CD14-positive monocyte (primary cell): ENCODE measurements at regions not wholly inside any gene's neighbourhood (a gene's known extent, or its start where the extent isn't known, plus 50 kb on each side); places are given as distances from the start of the nearest gene placed in this dataset.
"Not testable (repeated sequence)": the region's sequence is repeated elsewhere in the genome, so short reads cannot be mapped to it uniquely, and the experiment has no call there.

ENCODE experiments used
- DNase-seq, 3 donors: peaks; one replicate each; pipeline ENCODE4 v3.0.0-alpha.2; 2011 to 2022
- H2AFZ ChIP-seq: 2 replicates; pipeline ENCODE4 v1.6.0; 2012; ENCODE audit warnings: mild to moderate bottlenecking, low read depth, low read length, inconsistent platforms; ENCODE audit not compliant: insufficient read depth, poor library complexity, severe bottlenecking
- H3K27ac ChIP-seq, 2 donors: 1 replicate in 1 of 2; 2 replicates in 1 of 2; pipeline ENCODE4 v1.5.1; 2012 to 2013; ENCODE audit warnings: low read length in 2 of 2, control low read depth in 1 of 2, inconsistent platforms in 1 of 2, low read depth in 1 of 2, mild to moderate bottlenecking in 1 of 2
- H3K27me3 ChIP-seq, 2 donors: one replicate each; pipeline versions ENCODE4 v1.6.0 to v1.6.1; 2011 to 2013; ENCODE audit warnings: low read length in 2 of 2; ENCODE audit not compliant: control insufficient read depth in 2 of 2, insufficient read depth in 2 of 2
- H3K36me3 ChIP-seq, 2 donors: replicated peaks in 1 of 2; 1 replicate in 1 of 2; 2 replicates in 1 of 2; pipeline versions ENCODE4 v1.5.1 to v1.6.1; 2012 to 2013; ENCODE audit warnings: low read length in 2 of 2, control low read depth in 1 of 2, inconsistent platforms in 1 of 2, mild to moderate bottlenecking in 1 of 2; ENCODE audit not compliant: insufficient read depth in 2 of 2, control insufficient read depth in 1 of 2
- H3K4me1 ChIP-seq, 2 donors: 1 replicate in 1 of 2; 2 replicates in 1 of 2; pipeline versions ENCODE4 v1.5.1 to v1.6.1; 2012 to 2013; ENCODE audit warnings: low read length in 2 of 2, control low read depth in 1 of 2, inconsistent platforms in 1 of 2, mild to moderate bottlenecking in 1 of 2, moderate library complexity in 1 of 2; ENCODE audit not compliant: insufficient read depth in 2 of 2, control insufficient read depth in 1 of 2
- H3K4me2 ChIP-seq: replicated peaks from 2 replicates; pipeline ENCODE3; 2012; ENCODE audit warnings: low read length, moderate library complexity, mild to moderate bottlenecking; ENCODE audit not compliant: poor library complexity, severe bottlenecking; ENCODE audit errors: extremely low read depth
- H3K4me3 ChIP-seq, 3 experiments: fragments of 200-600 bp in 1 of 3; sonication (generic) in 1 of 3; replicated peaks in 1 of 3; 1 replicate in 2 of 3; 2 replicates in 1 of 3; pipeline ENCODE4 v1.5.1; 2011 to 2013; ENCODE audit warnings: low read length in 3 of 3, mild to moderate bottlenecking in 3 of 3, control low read depth in 2 of 3, low read depth in 2 of 3, inconsistent platforms in 1 of 3, moderate library complexity in 1 of 3
- H3K79me2 ChIP-seq: 2 replicates; pipeline ENCODE4 v1.6.0; 2012; ENCODE audit warnings: mild to moderate bottlenecking, control low read depth, inconsistent platforms, low read length, moderate library complexity; ENCODE audit not compliant: insufficient read depth
- H3K9ac ChIP-seq: 2 replicates; pipeline ENCODE4 v1.6.0; 2017; ENCODE audit warnings: low read length, mild to moderate bottlenecking; ENCODE audit not compliant: insufficient read depth, poor library complexity, severe bottlenecking
- H3K9me3 ChIP-seq, 2 donors: replicated peaks in 1 of 2; 1 replicate in 1 of 2; 2 replicates in 1 of 2; pipeline versions ENCODE4 v1.5.1 to v1.6.1; 2012 to 2013; ENCODE audit warnings: low read length in 2 of 2, control low read depth in 1 of 2; ENCODE audit not compliant: control insufficient read depth in 1 of 2, insufficient read depth in 1 of 2
- H4K20me1 ChIP-seq: 2 replicates; pipeline ENCODE4 v1.6.0; 2012; ENCODE audit warnings: mild to moderate bottlenecking, low read length, control low read depth, moderate library complexity; ENCODE audit not compliant: insufficient read depth
- H3K27ac Mint-ChIP-seq, 7 donors: one replicate each; pipeline ENCODE4 v1.8.0; 2020; ENCODE audit warnings: mild to moderate bottlenecking in 7 of 7, mixed read lengths in 7 of 7, moderate library complexity in 6 of 7, inconsistent platforms in 2 of 7
- H3K27me3 Mint-ChIP-seq, 3 donors: one replicate each; pipeline ENCODE4 v1.8.0; 2021 to 2022; ENCODE audit warnings: low read depth in 3 of 3, mild to moderate bottlenecking in 3 of 3, mixed read lengths in 3 of 3, moderate library complexity in 3 of 3, inconsistent platforms in 1 of 3
- H3K36me3 Mint-ChIP-seq, 2 donors: one replicate each; pipeline ENCODE4 v1.8.0; 2020; ENCODE audit warnings: mixed read lengths in 2 of 2, inconsistent platforms in 1 of 2, mild to moderate bottlenecking in 1 of 2
- H3K4me1 Mint-ChIP-seq: one replicate; pipeline ENCODE4 v1.8.0; 2020; ENCODE audit warnings: mild to moderate bottlenecking, mixed read lengths
- H3K4me3 Mint-ChIP-seq, 2 donors: one replicate each; pipeline ENCODE4 v1.8.0; 2020; ENCODE audit warnings: mild to moderate bottlenecking in 2 of 2, mixed read lengths in 2 of 2, moderate library complexity in 1 of 2
- H3K9me3 Mint-ChIP-seq, 7 donors: one replicate each; pipeline ENCODE4 v1.8.0; 2020 to 2022; ENCODE audit warnings: mixed read lengths in 7 of 7, mild to moderate bottlenecking in 6 of 7, moderate library complexity in 6 of 7, inconsistent platforms in 2 of 7
- WGBS: methylation state at CpG from one replicate; pipeline ENCODE4 v1.1.5; 2013; ENCODE audit warnings: missing lambda C conversion rate; ENCODE audit not compliant: insufficient coverage; 5-methylcytosine and 5-hydroxymethylcytosine counted together
- intact Hi-C, 2 donors: fragments of 100-400 bp; cut with micrococcal nuclease; formaldehyde crosslinking; loops; one replicate each; pipeline versions ENCODE4 v1.15.0 to v1.15.1; 2023
- TF ChIP-seq, protein P1 (sequence below): fragments of 200-600 bp; IDR thresholded peaks from one replicate; pipeline ENCODE4 v1.8.0; 2022; ENCODE audit warnings: antibody characterized with exemption, mild to moderate bottlenecking

DNA sequence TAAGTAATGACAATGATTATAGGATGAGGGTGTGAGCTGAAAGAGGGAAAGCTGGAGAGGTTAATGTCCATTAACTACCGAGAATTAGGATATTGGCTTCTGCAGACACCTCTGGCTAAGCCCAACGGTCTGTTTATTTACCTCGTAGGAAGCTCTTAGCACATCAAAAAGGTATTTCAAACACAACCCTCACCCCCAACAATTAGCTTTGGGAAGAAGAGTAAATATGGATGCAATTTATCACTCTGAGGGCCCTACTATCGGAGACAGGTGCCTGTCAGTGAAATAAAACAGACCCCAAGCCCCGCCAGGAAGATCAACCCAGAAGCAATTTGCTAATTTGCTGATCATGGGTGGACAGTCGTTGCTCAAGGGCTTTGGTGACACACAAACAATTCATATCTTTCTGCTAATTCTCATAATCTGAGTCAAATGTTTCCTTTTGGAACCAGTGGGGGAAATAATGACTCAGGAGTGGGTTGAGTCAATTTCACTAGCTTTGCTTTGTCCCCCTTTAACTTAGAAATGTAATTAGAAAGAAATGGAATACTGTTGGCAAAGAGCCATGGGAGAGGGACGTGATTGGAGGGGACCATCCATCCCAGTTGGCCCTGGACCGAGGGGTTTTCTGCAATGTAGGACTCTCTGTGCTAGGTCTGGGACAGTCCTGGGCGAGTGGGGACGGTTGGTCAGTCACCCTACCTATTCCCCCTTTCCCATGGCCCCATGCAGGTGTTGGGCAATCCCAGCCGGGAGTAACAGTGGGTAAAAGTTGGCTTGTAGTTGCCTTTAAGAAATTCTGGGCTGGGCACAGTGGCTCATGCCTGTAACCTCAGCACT, 99.1 kb upstream of the MED13L start:
- Mint-ChIP-seq H3K4me1 (peaks cover 18% of the 10 kb centered on the region), H3K36me3 (no peaks in the 10 kb centered on the region), H3K4me3 (no peak overlapping the region), H3K27me3 (peaks cover 1 to 6% (median 3%) of the 10 kb centered on the region in 3 donors), H3K27ac (peak overlapping the region in 1 of 7 donors; percentile 48), H3K9me3 (peaks cover 0 to 7% (median 0%) of the 10 kb centered on the region in 7 donors)
- H3K4me1 ChIP-seq: peaks cover 15 to 16% of the 10 kb centered on the region in 2 donors
- no peaks in the 10 kb centered on the region for H3K79me2 ChIP-seq
- no peak overlapping the region for H3K4me2 ChIP-seq
- DNase-seq: peak in 1 of 3 donors; percentile 48
- no peak overlapping the region for H3K4me3 ChIP-seq
- intact Hi-C loops: no loop called here
- H3K36me3 ChIP-seq: no peaks in the 10 kb centered on the region
- H3K9ac ChIP-seq: no peak overlapping the region
- H3K9me3 ChIP-seq: no peaks in the 10 kb centered on the region
- H2AFZ ChIP-seq: no peak overlapping the region
- TF ChIP-seq, protein P1, sequence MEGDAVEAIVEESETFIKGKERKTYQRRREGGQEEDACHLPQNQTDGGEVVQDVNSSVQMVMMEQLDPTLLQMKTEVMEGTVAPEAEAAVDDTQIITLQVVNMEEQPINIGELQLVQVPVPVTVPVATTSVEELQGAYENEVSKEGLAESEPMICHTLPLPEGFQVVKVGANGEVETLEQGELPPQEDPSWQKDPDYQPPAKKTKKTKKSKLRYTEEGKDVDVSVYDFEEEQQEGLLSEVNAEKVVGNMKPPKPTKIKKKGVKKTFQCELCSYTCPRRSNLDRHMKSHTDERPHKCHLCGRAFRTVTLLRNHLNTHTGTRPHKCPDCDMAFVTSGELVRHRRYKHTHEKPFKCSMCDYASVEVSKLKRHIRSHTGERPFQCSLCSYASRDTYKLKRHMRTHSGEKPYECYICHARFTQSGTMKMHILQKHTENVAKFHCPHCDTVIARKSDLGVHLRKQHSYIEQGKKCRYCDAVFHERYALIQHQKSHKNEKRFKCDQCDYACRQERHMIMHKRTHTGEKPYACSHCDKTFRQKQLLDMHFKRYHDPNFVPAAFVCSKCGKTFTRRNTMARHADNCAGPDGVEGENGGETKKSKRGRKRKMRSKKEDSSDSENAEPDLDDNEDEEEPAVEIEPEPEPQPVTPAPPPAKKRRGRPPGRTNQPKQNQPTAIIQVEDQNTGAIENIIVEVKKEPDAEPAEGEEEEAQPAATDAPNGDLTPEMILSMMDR: no peak
- no peaks in the 10 kb centered on the region for H3K27me3 ChIP-seq
- no peaks in the 10 kb centered on the region for H4K20me1 ChIP-seq
- 76% methylated on average over 2 of the region's 11 CpGs for whole genome bisulfite sequencing
- H3K27ac ChIP-seq: no peak overlapping the region

DNA sequence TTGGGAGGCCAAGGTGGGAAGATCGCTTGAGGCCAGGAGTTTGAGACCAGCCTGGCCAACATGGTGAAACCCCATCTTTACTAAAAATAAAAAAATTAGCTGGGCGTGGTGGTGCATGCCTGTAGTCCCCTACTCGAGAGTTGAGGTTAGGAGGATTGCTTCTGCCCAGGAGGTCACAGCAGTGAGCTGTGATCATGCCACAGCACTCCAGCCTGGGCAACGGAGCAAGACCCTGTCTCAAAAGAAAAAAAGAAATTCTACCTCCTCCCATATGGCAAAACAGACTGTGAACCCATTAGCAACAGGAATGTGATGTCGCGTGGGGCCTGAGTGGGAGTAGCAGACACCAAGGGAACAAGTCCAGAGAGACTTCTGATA, 99.7 kb upstream of the MED13L start:
- peaks cover 24% of the 10 kb centered on the region for H3K4me1 Mint-ChIP-seq
- H3K27ac ChIP-seq, DNase-seq, H3K27me3 ChIP-seq, H3K27me3 Mint-ChIP-seq, H4K20me1 ChIP-seq, H2AFZ ChIP-seq, H3K36me3 Mint-ChIP-seq, intact Hi-C loops, H3K4me3 ChIP-seq, H3K4me3 Mint-ChIP-seq, H3K9me3 ChIP-seq, H3K36me3 ChIP-seq, H3K79me2 ChIP-seq, H3K9me3 Mint-ChIP-seq, H3K27ac Mint-ChIP-seq, H3K4me2 ChIP-seq, H3K9ac ChIP-seq: not testable (repeated sequence)
- WGBS: 100% methylated on average over 2 of the region's 6 CpGs
- H3K4me1 ChIP-seq: peaks cover 21 to 22% of the 10 kb centered on the region in 2 donors
